Naive thymus-derived CD8-positive, alpha-beta T cell (primary cell): ENCODE measurements at regions not wholly inside any gene's neighbourhood (a gene's known extent, or its start where the extent isn't known, plus 50 kb on each side); places are given as distances from the start of the nearest gene placed in this dataset.
"Not testable (repeated sequence)": the region's sequence is repeated elsewhere in the genome, so short reads cannot be mapped to it uniquely, and the experiment has no call there.

ENCODE experiments used
- ATAC-seq, 2 donors: fragments of 150-1000 bp; cut with Tn5 transposase in 1 of 2; sonication (Bioruptor Pico), chemical (Tn5 transposase) in 1 of 2; 1 replicate in 1 of 2; 2 replicates in 1 of 2; pipeline ENCODE4 v1.10.0; 2021; ENCODE audit warnings: mild to moderate bottlenecking in 2 of 2, moderate library complexity in 2 of 2
- POLR2A ChIA-PET: fragments of 350-600 bp; sonication (Branson Sonifier 250); formaldehyde crosslinking; loops from one replicate; lab custom pipeline; 2021; ENCODE audit warnings: antibody characterized with exemption; lab: Charles Lee
- DNase-seq, 10 donors: peaks; one replicate each; pipeline versions ENCODE4 v3.0.0 to v3.0.0-alpha.2; 2020 to 2022
- H3K27ac Mint-ChIP-seq, 10 donors: one replicate each; pipeline ENCODE4 v1.8.0; 2020 to 2022; ENCODE audit warnings: mild to moderate bottlenecking in 10 of 10, mixed read lengths in 10 of 10, moderate library complexity in 4 of 10, inconsistent platforms in 1 of 10
- H3K27me3 Mint-ChIP-seq, 5 donors: one replicate each; pipeline ENCODE4 v1.8.0; 2021 to 2022; ENCODE audit warnings: mixed read lengths in 5 of 5
- H3K36me3 Mint-ChIP-seq, 3 donors: one replicate each; pipeline ENCODE4 v1.8.0; 2020 to 2022; ENCODE audit warnings: mixed read lengths in 3 of 3, mild to moderate bottlenecking in 2 of 3, inconsistent platforms in 1 of 3
- H3K4me1 Mint-ChIP-seq, 4 donors: one replicate each; pipeline ENCODE4 v1.8.0; 2021 to 2022; ENCODE audit warnings: mixed read lengths in 4 of 4
- H3K4me3 Mint-ChIP-seq, 10 donors: one replicate each; pipeline ENCODE4 v1.8.0; 2020 to 2022; ENCODE audit warnings: mild to moderate bottlenecking in 10 of 10, mixed read lengths in 10 of 10, moderate library complexity in 6 of 10, inconsistent platforms in 1 of 10
- H3K9me3 Mint-ChIP-seq, 9 donors: one replicate each; pipeline ENCODE4 v1.8.0; 2020 to 2022; ENCODE audit warnings: mixed read lengths in 9 of 9, mild to moderate bottlenecking in 3 of 9, inconsistent platforms in 1 of 9, moderate library complexity in 1 of 9

GRCh38 chr1:115165776-115166175 lies 76.5 kb upstream of the TSPAN2 start:
- H3K4me3 Mint-ChIP-seq, result no peak overlapping the region
- H3K27ac Mint-ChIP-seq, result no peak overlapping the region
- H3K4me1 Mint-ChIP-seq, result no peaks in the 10 kb centered on the region
- ATAC-seq, result no peak
- no peaks in the 10 kb centered on the region for H3K36me3 Mint-ChIP-seq
- H3K9me3 Mint-ChIP-seq, result no peaks in the 10 kb centered on the region
- no peak for DNase-seq
- peaks cover 12 to 41% (median 16%) of the 10 kb centered on the region in 5 donors for H3K27me3 Mint-ChIP-seq
- POLR2A ChIA-PET, result no interaction called here

GRCh38 chr1:115164940-115165705 lies 75.8 kb upstream of the TSPAN2 start:
- DNase-seq (no peak), ATAC-seq (no peak)
- H3K4me3 Mint-ChIP-seq, result no peak overlapping the region
- H3K27ac Mint-ChIP-seq, result peak overlapping the region in 1 of 10 donors; percentile 10
- POLR2A ChIA-PET, result no interaction called here
- H3K9me3 Mint-ChIP-seq, result no peaks in the 10 kb centered on the region
- H3K4me1 Mint-ChIP-seq, result no peaks in the 10 kb centered on the region
- H3K36me3 Mint-ChIP-seq, result no peaks in the 10 kb centered on the region
- peaks cover 12 to 35% (median 16%) of the 10 kb centered on the region in 5 donors for H3K27me3 Mint-ChIP-seq

GRCh38 chr1:115164484-115164883 lies 75.2 kb upstream of the TSPAN2 start:
- POLR2A ChIA-PET, result no interaction called here
- Mint-ChIP-seq H3K4me1 (no peaks in the 10 kb centered on the region), H3K36me3 (no peaks in the 10 kb centered on the region), H3K27me3 (peaks cover 8 to 29% (median 12%) of the 10 kb centered on the region in 5 donors), H3K9me3 (no peaks in the 10 kb centered on the region), H3K27ac (no peak overlapping the region), H3K4me3 (no peak overlapping the region)
- DNase-seq, result no peak
- no peak for ATAC-seq

- no peak for ATAC-seq
- Mint-ChIP-seq H3K9me3 (no peaks in the 10 kb centered on the region), H3K27ac (no peak overlapping the region), H3K4me3 (no peak overlapping the region), H3K27me3 (peaks cover 0 to 11% (median 3%) of the 10 kb centered on the region in 5 donors), H3K4me1 (no peaks in the 10 kb centered on the region), H3K36me3 (no peaks in the 10 kb centered on the region)
- POLR2A ChIA-PET, result no interaction called here
- no peak for DNase-seq
Measured at GRCh38 chr1:115160728-115161127, 71.4 kb upstream of the TSPAN2 start.

GRCh38 chr1:115159958-115160357 lies 70.7 kb upstream of the TSPAN2 start:
- H3K4me1 Mint-ChIP-seq, result no peaks in the 10 kb centered on the region
- no peak for DNase-seq
- H3K36me3 Mint-ChIP-seq, result no peaks in the 10 kb centered on the region
- no peaks in the 10 kb centered on the region for H3K9me3 Mint-ChIP-seq
- H3K27ac Mint-ChIP-seq, result no peak overlapping the region
- ATAC-seq, result no peak
- H3K4me3 Mint-ChIP-seq, result no peak overlapping the region
- peaks cover 0 to 9% (median 3%) of the 10 kb centered on the region in 5 donors for H3K27me3 Mint-ChIP-seq
- POLR2A ChIA-PET, result no interaction called here

- no peaks in the 10 kb centered on the region for H3K4me1 Mint-ChIP-seq
- no peak overlapping the region for H3K27ac Mint-ChIP-seq
- POLR2A ChIA-PET, result no interaction called here
- H3K27me3 Mint-ChIP-seq, result peaks cover 0 to 4% (median 0%) of the 10 kb centered on the region in 5 donors
- peaks cover 0 to 3% (median 0%) of the 10 kb centered on the region in 9 donors for H3K9me3 Mint-ChIP-seq
- H3K36me3 Mint-ChIP-seq, result no peaks in the 10 kb centered on the region
- ATAC-seq, result no peak
- no peak for DNase-seq
- H3K4me3 Mint-ChIP-seq, result no peak overlapping the region
Measured at GRCh38 chr1:115158181-115158580, 68.9 kb upstream of the TSPAN2 start.

- peaks cover 0 to 3% (median 0%) of the 10 kb centered on the region in 9 donors for H3K9me3 Mint-ChIP-seq
- H3K27ac Mint-ChIP-seq, result no peak overlapping the region
- POLR2A ChIA-PET, result no interaction called here
- H3K27me3 Mint-ChIP-seq, result peaks cover 0 to 4% (median 0%) of the 10 kb centered on the region in 5 donors
- H3K4me1 Mint-ChIP-seq, result no peaks in the 10 kb centered on the region
- ATAC-seq, result no peak
- H3K4me3 Mint-ChIP-seq, result no peak overlapping the region
- no peak for DNase-seq
- H3K36me3 Mint-ChIP-seq, result no peaks in the 10 kb centered on the region
Measured at GRCh38 chr1:115156826-115157468, 67.6 kb upstream of the TSPAN2 start.

- Mint-ChIP-seq H3K36me3 (no peaks in the 10 kb centered on the region), H3K27me3 (peaks cover 0 to 4% (median 0%) of the 10 kb centered on the region in 5 donors), H3K4me1 (no peaks in the 10 kb centered on the region), H3K4me3 (no peak overlapping the region), H3K27ac (no peak overlapping the region), H3K9me3 (peaks cover 0 to 7% (median 0%) of the 10 kb centered on the region in 9 donors)
- ATAC-seq, result no peak
- POLR2A ChIA-PET, result no interaction called here
- DNase-seq, result no peak
Measured at GRCh38 chr1:115153966-115154557, 64.8 kb upstream of the TSPAN2 start.

- H3K9me3 Mint-ChIP-seq, ATAC-seq, H3K36me3 Mint-ChIP-seq, POLR2A ChIA-PET, H3K4me1 Mint-ChIP-seq: not testable (repeated sequence)
- H3K27me3 Mint-ChIP-seq, result peaks cover 0 to 29% (median 11%) of the 10 kb centered on the region in 5 donors
- H3K4me3 Mint-ChIP-seq, result peak overlapping the region; percentile 53 to 86 (median 73)
- DNase-seq, result peak in 6 of 10 donors; percentile 6 to 49 (median 20)
- peak overlapping the region in 4 of 10 donors; percentile 0 to 85 (median 33) for H3K27ac Mint-ChIP-seq
Measured at GRCh38 chr1:115147928-115148327, 58.6 kb upstream of the TSPAN2 start.

- Mint-ChIP-seq H3K27me3 (peaks cover 6 to 35% (median 15%) of the 10 kb centered on the region in 5 donors), H3K36me3 (no peaks in the 10 kb centered on the region), H3K4me3 (no peak overlapping the region), H3K27ac (no peak overlapping the region), H3K9me3 (peaks cover 0 to 3% (median 0%) of the 10 kb centered on the region in 9 donors), H3K4me1 (peaks cover 2 to 6% (median 4%) of the 10 kb centered on the region in 4 donors)
- ATAC-seq, result no peak
- POLR2A ChIA-PET, result no interaction called here
- no peak for DNase-seq
Measured at GRCh38 chr1:115145226-115145625, 55.9 kb upstream of the TSPAN2 start.

- peaks cover 0 to 3% (median 0%) of the 10 kb centered on the region in 9 donors for H3K9me3 Mint-ChIP-seq
- DNase-seq, result no peak
- no peak overlapping the region for H3K4me3 Mint-ChIP-seq
- H3K27ac Mint-ChIP-seq, result no peak overlapping the region
- POLR2A ChIA-PET, result no interaction called here
- H3K4me1 Mint-ChIP-seq, result peaks cover 2 to 9% (median 5%) of the 10 kb centered on the region in 4 donors
- no peaks in the 10 kb centered on the region for H3K36me3 Mint-ChIP-seq
- H3K27me3 Mint-ChIP-seq, result peaks cover 12 to 36% (median 17%) of the 10 kb centered on the region in 5 donors
- ATAC-seq, result no peak
Measured at GRCh38 chr1:115144176-115144575, 54.9 kb upstream of the TSPAN2 start.

- Mint-ChIP-seq H3K4me1 (peaks cover 3 to 13% (median 6%) of the 10 kb centered on the region in 4 donors), H3K36me3 (no peaks in the 10 kb centered on the region), H3K27me3 (peaks cover 23 to 39% (median 29%) of the 10 kb centered on the region in 5 donors), H3K9me3 (peaks cover 0 to 2% (median 0%) of the 10 kb centered on the region in 9 donors), H3K27ac (no peak overlapping the region), H3K4me3 (no peak overlapping the region)
- ATAC-seq, result no peak
- no peak for DNase-seq
- POLR2A ChIA-PET, result interaction anchor here (0.7 kb wide), 1 partner anchor 519 kb away, joined by 3 read pairs; no protein-coding TSS in a partner anchor
Measured at GRCh38 chr1:115142616-115143015, 53.3 kb upstream of the TSPAN2 start.

- Mint-ChIP-seq H3K4me3 (no peak overlapping the region), H3K9me3 (no peaks in the 10 kb centered on the region), H3K4me1 (peaks cover 2 to 9% (median 4%) of the 10 kb centered on the region in 4 donors), H3K27me3 (peaks cover 17 to 29% (median 26%) of the 10 kb centered on the region in 5 donors), H3K36me3 (no peaks in the 10 kb centered on the region), H3K27ac (no peak overlapping the region)
- DNase-seq, result no peak
- POLR2A ChIA-PET, result no interaction called here
- ATAC-seq, result no peak
Measured at GRCh38 chr1:115141145-115141454, 51.8 kb upstream of the TSPAN2 start.
